ENCODE measurements at regions not wholly inside any gene's neighbourhood (a gene's known extent, or its start where the extent isn't known, plus 50 kb on each side); places are given as distances from the start of the nearest gene placed in this dataset.

DNA sequence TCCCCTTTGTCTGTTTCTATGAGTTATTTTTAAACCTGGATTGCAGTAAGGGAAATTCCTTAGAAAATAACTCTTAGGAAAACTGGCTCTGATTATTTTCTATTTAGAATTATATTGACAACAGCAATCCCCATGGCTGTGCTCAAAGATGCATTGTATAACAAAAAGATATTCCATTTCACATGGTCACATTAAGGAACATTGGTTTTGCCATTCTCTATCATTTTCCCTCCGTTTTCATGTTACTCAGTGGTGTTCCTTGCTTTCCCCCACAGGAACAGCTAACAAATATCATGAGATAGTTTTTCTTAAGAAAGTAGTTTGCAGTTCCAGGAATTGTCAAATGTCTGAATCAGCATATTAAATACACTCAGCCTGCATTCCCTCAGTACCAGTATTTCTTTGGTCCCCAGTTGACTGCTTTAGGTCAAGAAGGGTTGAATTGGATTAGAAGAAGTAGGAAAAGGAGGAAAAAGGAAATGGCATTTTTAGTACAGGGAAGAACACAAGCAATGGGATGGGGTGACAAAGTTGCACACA lies 436.7 kb downstream of the TNS3 start:
- DNase-seq = no peak

DNA sequence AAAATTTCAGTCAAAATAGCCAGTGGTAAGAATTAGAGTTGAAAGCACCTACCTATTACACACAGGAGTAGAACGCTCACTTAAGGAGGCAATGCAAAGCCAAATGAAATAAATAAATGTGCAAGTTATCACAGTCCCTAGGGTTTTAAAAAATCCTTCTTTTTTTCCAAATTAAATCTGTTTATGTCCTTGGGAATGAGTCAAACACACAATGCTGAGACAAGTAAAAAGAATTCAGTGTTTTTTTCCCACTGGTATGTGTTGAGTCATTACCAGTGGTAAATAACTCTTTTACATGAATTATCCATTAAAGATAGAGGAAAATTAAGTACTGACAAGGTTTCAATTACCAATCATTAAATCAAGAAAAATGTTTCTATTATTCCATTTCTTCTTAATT lies 438.6 kb downstream of the TNS3 start:
- no peak for DNase-seq

DNA sequence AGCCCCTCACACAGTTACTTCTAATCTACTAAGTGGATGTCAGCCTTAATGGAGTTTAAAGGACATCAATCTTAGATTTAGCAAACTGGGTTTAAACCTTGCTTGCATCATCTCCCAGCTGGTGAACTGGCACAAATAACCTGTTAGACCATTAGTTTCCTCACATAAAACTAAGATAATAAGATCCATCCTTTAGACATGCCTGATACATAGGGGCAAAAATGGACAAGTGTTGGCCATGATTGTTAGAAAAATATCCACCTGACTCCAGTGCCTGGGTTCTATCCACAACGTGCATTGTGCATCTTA lies 439.1 kb downstream of the TNS3 start:
- DNase-seq = no peak

DNA sequence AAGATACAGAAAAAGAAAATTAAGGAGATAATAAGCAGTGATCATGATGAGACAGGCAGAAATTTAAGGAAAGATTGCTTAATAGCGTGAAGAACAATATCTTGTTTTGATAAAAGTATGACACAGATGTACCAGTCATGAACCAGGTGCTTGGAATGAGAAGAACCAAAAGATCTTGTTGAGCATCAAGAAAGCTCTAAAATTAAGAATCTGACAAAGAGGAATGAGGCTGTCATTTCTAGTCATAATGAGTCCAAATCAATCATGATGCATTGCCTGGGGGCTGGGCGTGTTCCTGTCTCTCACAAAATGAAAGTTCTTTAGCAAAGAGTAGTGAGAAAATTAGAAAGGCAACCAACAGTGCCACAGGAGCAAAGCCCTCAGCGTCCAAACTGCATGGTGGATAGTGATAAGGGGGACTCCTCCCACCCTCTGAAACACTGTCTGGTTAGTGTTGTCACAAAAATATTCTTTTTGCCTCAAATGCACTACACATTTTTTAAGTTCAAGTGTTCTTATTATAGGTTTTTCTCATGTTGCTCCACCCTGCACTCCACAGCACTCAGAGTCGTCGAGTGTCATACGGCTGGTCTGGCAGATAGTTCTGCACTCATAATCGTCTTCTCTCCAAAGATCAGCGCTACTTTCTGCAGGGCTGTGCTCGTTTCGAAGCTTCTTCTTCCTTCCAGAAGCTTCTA lies 439.6 kb downstream of the TNS3 start:
- no peak for DNase-seq

DNA sequence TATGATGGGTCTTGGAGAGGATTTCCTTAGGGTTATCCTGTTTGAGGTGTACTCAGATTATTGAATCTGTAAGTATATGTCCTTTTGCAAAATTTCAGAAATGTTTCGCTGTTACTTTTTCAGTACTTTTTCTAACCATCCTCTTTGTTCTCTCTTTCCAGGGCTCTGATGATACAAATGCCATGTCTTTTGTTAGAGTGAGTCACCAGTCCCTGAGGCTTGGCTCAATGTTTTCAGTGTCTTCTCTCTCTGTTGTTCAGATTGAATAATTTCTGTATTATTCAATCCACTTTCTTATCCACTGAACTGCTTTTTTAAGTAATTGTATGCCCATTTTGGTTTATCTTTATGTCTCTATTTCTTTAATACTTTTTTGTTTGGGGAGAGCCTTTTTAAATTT lies 449.4 kb downstream of the TNS3 start:
- DNase-seq = no peak

DNA sequence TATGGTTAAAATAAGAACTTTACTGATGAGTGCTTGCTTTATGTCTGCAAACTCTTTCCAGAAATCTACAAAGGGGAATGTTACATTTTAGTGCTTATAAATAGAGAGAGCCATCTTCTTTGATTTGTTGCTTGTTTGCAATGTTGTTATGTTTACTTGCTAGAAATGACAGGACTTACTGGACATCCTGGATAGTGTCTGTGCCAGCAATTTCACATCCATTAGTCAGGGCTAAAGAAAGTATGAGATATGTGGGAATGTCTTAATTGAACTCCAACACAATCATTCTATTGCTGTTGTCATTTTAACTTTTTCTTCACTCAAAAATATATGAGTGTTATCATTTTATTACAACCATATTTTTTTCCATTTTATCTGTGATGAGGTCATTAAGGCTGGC lies 453.2 kb downstream of the TNS3 start:
- DNase-seq = no peak

DNA sequence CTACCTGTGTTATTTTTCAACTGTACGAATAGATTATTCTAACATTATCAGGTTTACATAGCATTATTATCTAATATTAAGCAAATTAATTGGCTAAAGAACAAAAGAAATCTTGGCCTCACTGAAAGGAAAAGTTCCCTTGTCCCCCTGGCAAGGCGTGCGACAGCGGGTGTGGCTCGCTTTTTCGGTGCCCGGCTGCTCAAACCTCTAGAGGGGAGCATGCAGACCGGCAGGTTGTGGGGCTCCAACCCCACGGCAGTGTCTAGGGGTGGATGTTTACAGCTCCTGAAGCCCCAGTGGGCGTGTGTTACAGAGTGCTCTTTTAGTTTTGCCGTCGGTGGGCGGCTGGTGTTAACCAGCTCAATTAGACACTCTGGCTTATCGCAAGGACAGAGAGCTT lies 456.4 kb downstream of the TNS3 start:
- DNase-seq = no peak

DNA sequence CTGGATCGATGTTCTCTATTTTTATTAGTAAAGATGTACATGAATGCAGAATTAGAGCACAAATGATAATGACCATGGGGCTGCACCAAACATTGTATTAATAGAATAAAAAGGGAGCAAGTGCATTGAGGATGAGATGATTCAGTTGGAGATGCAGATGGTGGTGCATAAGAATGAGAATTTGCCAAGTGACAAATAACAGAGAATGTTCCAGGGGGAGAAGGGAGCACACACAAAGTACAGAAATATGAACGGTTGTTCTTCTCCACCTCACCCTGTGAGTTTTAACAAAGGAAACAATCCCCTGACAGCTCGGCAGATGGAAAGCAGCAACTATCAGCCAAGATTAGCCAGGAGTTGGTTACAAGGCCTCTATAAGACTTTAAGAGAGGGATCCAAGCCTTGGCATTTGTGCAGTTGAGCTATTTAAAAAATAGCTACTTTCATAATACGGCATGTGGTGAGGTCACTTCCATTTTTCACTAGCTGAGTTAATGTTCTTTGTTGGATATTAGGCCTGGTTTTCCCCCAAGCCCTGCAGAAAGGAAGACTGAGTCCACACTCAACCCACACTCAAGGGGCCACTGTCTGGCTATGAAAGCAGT lies 462.5 kb downstream of the TNS3 start:
- DNase-seq = no peak

DNA sequence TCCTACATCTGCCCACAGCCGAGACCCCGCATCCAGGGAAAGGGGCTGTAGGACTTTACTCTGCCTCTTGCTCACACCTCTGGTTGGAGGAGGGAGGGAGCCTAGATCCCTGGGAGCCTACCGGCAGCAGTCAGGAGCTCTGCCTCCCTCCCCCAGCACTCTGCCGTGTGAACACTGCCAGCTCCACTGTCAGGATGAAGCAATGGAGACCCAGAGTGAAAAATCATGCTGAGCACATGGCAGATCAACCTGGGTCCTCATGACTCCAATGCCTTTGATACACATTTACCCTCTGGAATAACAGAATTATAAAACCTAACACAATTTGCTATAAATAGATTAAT lies 477.7 kb downstream of the TNS3 start:
- DNase-seq = no peak

DNA sequence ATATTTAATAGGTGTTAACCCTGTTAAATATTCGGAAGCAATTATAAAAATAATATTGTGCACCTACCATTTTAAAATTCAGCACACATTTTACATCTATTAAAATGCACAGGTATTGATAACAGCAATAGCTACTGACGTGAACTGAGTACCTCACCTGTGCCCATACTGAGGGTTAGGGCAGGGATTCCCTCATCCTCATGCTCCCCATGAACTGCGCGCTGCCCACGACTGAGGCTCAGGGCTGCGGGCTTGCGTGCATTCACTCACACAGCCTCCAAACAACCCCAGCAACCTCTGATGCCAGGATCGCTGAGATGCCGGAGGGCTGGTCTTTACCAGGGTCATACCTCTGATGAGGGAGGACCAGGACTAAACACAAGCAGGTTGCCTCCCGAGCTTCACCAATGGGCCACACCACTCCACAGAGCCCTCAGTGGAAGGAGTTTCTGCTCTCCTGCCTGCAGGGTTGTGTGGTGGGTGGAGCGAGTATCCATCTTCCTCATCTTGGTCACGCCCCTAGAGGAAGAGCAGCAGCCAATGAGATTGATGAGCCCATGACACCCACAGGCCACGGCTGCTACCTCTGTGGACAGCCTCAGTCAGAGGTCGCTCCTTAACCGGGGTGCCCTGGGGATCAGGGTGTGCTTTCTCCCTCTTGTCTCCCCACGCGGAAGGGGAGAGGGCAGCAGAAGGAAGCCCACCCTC lies 478.3 kb downstream of the TNS3 start:
- DNase-seq = no peak

DNA sequence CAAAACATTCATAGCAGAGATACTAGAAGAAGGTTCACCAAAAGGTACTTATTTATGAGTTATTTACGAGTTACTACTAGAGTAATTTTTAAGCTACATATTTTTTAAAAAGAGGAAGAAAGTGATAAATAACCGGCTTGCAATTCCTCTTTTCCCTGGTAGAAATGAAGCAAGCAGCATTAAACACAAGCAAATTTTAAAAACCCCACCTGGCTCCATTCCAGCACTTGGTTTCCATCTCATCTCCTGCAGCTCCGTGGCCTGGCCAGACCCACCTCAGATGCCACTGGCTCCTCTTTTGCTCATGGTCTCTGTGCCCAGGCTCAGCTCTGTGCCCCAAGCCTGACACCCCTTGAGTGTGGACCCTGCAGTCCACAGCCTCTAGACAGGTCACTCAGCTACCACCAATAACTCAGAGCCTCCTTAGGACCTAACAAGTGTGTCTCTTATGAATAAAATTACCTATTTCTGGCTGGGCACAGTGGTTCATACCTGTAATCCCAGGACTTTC lies 479.5 kb downstream of the TNS3 start:
- DNase-seq = no peak

DNA sequence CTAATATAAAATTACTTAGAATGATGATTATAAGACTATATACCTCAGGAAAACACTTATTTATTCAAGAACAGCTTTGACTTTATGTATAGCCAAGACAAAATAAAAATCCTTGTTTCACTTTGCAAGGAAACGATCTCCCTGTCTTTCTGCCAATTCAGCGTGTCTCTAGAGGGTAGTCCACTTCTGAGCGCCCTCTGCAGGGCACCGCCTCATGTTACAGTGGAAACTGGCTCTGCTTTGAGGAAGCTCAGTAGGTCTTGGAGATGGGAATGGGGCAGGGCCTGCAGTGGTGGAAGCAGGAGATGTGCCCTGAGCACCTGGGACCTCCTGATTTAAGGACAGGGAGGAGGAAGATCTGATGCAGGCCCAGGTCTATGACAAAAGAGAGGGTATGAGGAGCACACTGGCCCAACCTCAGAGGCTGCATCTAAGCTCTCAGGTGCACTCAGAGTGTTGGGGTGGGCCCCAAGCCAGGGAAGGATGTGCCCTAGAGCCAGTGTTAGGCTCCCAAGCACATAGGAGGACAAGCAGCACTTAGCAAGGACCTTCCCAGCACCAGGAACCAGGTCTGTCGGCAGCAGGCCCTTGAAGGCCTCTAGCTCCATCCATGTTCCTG lies 481.0 kb downstream of the TNS3 start:
- no peak for DNase-seq

DNA sequence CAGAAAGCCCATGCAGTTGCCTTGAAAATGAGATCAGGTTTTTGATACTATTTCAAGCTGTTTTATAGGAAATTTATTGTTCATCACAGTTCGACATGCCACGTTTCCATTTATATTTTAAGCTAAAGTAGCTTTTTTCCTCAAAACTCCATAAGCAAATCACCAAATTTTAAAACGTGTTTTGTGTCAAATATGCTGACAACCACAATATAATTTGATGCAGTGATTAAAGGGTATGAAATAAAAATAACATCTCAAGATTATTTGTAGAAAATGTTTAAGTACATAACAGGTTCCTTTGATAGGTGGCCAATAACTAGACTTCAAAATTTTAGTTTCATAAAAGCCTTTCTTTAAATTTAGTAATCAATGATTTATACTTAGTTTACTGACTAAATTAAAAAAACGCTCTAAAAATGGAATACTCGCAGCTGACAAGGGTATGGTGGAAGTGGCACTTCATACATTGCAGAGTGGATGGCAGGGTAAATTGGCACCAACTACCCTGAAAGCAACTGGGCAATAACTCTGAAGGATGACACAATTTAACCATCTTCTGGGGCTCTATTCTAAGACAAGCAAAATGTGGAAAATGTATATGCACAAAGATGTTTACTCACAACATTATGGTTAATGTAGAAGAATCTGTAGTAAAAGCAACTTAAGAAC lies 481.6 kb downstream of the TNS3 start:
- no peak for DNase-seq

DNA sequence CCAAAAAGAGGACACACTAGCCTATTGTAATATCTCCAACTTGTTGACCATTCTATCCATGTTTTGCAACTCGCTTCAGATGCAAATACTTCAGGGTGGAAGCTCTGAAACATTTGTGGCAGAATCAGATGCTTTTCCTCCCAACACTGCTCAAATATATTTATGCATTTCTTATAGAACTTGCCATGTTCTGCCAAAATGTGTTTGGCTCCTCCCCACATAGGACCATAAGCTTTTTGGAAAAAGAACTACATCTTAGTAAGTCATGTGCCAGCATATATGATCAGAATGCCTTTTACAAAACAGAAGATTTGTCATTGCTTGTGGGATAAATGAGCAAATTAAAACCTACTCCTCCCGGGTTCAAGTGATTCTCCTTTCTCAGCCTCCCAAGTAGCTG lies 484.5 kb downstream of the TNS3 start:
- DNase-seq = no peak

DNA sequence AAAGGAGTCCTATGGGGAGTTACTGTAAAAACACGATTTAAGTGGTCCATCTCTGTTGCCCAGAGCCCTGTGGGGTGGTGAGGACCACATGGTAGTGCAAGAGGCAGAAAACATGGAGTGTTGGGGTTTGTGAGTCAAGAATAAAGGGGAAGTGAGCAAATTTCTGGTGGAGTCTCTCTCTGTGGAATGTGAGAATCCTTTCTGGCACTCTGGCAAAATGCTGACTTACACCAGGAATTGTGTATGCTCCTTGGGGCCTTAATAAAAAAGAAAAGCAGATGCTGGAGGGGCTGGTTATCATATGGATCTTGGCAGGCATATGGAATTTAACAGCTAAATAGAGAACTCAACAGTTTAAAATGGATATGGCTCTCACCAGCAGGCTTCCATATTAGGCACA lies 486.0 kb downstream of the TNS3 start:
- no peak for DNase-seq

DNA sequence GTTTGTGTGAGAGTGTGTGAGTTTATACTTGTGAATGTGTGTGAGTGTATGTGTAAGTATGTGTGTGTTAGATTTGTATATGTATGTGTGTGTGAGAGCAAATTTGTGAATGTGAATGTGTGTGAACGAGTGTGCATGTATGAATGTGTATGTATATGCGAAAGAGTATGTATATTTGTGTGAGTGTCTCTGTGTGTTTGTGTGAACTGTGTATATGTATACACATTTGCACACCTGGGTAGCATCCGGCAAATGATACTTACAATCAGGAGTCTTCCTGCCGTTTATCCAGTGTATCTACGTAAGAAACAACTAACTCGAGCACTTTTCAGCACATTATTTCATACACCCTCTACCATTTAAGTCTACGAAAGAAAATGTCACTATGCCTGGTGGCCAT lies 487.4 kb downstream of the TNS3 start:
- no peak for DNase-seq

DNA sequence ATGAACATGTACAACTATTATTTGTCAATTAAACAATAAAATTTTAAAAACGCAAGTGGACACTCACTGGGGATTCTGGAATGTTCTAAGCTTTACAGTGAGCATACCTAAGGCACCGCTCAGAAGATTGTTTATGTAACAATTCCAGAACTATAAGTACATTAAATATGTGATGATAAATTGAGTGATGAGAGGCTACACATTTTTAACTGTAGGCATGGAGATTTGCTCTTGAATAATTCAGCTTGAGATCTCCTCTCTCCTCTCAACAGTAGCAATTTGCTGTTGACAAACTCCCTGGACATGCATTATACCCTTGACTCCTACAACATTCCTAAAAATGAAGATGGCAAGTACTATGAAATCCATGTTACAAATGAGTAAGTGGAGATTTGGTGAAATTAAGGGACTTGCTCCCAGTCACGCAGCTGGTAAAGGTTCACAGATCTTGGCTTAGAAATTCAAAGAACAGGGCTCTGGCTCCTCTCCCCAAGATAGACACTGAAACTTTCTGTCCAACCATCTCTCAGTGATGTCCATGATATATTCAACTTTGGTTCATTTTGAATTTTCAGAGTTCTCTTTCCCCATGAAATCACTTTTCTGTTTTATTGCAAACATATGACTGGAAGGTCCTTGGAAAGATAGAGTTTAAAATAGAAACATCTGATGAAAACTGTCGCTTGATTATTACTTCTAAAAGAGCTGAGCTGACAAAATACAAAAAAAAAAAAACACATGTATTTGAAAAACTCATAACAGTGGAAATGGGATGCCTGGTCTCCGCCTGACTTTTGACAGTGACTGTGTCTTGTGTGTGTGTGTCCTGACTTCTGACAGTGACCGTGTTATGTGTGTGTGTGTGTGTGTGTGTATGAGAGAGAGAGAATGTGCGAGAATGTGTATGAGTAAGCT lies 488.3 kb downstream of the TNS3 start:
- DNase-seq = no peak

DNA sequence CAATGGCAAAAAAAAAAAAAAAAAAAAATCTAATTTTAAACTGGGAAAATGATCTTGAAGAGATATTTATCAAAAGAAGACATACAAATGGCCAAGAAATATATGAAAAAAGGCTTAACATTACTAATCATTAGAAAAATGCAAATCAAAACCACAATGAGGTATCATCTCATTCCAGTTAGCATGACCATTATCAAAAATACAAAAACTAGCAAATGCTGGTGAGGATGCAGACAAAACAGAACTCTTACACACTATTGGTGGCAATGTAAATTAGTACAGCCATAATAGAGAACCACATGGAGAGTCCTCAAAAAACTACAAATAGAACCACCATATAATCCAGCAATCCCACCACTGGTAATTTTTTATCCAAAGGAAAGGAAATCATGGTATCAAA lies 489.6 kb downstream of the TNS3 start:
- DNase-seq = no peak

DNA sequence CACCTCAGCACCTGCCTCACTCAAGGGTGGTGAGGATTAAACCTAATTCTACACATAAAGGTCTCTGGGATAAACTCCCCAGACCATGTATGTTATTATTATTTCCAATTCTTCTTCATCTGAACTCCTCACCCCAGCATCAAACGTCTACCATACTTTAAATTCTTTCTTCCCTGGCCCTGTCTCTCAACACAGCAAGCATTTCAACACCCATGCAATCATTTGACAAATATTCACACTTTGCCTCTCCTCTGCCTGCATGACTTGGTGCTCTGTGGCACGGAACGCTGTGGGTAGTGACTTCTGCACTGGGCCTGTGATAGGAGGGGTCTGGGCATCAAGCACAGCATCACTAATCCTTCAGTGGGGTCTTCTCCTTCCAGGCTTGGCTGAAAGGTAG lies 490.8 kb downstream of the TNS3 start:
- no peak for DNase-seq

DNA sequence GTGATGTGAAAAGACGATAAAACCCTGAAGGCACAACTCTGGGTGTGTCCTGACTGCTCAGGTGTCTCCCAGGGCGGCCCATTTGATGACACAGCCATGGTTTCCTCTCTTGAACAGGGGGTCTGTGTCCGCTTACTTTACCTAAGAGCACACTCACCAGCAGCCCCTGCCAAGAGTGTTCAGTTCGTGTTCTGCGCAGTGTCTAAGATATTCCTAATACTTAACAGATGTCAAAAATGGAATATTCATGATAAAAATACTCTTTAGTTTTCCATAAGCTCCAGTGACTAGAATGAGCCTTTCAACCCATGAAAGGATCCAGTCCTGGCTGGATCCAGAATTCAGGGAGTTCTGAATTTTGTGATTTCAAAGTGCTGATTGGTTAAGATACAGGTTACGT lies 492.4 kb downstream of the TNS3 start:
- DNase-seq = no peak

DNA sequence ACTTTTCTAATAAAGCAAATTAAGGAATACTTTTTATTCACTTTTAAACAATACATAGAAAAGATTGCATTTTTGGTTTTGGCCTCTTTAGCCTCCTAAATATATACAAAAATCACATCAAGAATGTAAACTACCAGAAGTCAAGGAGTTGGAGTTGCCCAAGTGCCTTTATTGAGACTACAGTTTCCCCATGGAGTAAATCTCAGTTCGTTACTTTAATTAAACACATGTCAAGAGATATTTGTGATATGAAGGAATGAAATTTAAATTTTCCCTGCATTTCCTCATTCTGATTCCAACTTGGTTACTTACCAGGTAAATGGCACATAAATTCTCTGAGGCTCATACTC lies 492.9 kb downstream of the TNS3 start:
- no peak for DNase-seq

DNA sequence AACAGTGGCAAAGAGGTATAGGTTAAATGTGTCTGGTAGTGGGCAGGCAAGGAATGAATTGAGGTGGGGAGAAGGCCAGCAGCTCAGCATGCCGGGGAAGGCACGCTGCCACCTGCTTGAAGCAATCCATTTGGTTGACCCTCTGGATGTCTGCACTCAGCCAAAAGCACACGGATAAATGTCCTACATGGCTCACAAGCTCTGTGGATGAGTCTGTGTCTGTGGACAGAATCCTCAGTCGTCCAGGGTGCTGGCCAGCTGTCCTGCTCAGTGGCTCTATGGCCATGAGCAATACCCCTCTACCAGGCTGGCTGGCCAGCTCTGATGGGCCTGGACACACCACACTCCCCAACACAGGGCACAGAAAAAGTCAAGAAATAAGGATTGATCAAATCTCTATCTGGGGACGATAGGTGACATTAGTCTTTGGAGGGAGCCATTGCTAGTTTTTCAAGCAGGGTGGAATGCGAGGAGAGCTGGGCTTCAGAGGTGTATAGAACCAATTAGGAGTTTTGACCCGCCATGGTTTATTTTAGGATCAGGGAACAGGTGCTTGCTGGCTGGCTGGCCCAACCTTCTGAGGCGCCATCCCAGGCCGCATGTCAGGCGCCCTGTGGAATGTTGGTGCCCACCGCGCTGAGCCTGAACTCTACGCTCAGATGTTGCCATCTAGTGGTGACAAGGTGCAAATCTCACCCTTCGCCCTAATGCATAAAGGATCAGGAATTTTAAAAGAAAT lies 493.4 kb downstream of the TNS3 start:
- peak; percentile 36 for DNase-seq

Data from NCI-H2171 treated with DMSO at 0.1 percent for 48 hours (cell line).